ENCODE measurements at regions not wholly inside any gene's neighbourhood (a gene's known extent, or its start where the extent isn't known, plus 50 kb on each side); places are given as distances from the start of the nearest gene placed in this dataset.

DNA sequence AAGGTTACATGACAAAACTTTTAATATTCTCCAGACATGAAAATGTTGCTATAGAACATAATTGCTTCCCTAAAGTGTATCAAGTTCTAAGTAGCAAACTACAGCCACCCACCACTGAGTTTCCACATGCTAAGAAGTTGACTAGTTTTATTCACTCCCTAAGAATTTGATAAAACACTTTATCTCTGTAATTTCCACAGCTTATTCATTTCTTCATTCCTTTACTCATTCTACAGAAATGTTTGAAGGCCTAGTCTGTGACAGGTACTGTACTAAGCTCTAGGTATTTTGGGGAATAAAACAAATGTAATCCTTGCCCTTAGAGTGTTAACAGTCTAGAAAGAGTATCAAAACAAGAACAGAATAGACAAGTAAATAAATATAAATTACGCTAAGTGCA lies 101.8 kb upstream of the DIAPH3 start (continued):
- TF ChIP-seq CDX4 (CRISPR knock-in tag; IDR thresholded peaks at IDR 0.05; ENCODE audit: borderline replicate concordance) (no peak), MYBL2 (CRISPR knock-in tag; IDR thresholded peaks at IDR 0.05) (no peak)
- TF ChIP-seq, protein P1, sequence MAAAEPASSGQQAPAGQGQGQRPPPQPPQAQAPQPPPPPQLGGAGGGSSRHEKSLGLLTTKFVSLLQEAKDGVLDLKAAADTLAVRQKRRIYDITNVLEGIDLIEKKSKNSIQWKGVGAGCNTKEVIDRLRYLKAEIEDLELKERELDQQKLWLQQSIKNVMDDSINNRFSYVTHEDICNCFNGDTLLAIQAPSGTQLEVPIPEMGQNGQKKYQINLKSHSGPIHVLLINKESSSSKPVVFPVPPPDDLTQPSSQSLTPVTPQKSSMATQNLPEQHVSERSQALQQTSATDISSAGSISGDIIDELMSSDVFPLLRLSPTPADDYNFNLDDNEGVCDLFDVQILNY (CRISPR knock-in tag; IDR thresholded peaks at IDR 0.05): no peak

DNA sequence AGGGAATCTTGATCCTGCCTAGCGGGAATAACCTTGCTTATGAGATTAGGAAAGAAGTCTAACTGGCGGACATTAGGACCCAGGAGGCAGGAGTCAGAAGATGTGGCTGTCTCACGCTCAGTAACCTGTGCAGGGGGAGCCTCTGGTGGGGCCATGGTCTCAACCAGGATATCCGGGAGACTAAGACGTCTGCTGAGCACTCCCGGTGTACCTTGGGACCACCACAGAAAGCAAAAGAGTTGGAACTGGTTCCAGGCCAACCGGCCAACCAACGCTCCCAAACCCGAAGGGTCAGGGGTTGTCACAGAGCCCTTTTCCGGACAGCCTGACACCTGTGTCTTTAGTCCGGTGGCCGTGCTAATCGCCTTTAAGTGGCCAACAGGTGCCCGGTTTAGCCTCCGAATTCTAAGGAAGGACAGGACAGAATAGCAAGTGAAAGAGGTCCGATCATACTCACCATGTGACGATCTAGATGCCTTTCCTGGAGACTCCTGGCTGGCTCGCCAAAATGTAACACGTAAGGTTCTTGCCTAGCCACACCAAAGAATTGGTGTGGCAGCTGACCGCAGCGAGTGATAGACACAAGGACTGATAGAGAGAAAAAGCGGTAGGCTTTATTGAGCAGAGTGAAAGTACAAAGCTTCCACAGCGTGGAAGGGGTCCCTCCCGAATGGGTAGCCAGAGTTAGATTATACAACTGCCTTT lies 103.9 kb upstream of the DIAPH3 start:
- H3K27me3 Mint-ChIP-seq (ENCODE audit: low read depth): no peaks in the 10 kb centered on the region
- POLR2A ChIA-PET: no interaction called here
- CTCF ChIA-PET: no interaction called here
- no peak overlapping the region for H3K27ac Mint-ChIP-seq
- H3K36me3 Mint-ChIP-seq: peaks cover 6% of the 10 kb centered on the region
- peak; percentile 94 for ATAC-seq
- H3K4me1 Mint-ChIP-seq: peaks cover 21% of the 10 kb centered on the region
- H3K4me3 Mint-ChIP-seq: no peak overlapping the region
- TF ChIP-seq, protein P2, sequence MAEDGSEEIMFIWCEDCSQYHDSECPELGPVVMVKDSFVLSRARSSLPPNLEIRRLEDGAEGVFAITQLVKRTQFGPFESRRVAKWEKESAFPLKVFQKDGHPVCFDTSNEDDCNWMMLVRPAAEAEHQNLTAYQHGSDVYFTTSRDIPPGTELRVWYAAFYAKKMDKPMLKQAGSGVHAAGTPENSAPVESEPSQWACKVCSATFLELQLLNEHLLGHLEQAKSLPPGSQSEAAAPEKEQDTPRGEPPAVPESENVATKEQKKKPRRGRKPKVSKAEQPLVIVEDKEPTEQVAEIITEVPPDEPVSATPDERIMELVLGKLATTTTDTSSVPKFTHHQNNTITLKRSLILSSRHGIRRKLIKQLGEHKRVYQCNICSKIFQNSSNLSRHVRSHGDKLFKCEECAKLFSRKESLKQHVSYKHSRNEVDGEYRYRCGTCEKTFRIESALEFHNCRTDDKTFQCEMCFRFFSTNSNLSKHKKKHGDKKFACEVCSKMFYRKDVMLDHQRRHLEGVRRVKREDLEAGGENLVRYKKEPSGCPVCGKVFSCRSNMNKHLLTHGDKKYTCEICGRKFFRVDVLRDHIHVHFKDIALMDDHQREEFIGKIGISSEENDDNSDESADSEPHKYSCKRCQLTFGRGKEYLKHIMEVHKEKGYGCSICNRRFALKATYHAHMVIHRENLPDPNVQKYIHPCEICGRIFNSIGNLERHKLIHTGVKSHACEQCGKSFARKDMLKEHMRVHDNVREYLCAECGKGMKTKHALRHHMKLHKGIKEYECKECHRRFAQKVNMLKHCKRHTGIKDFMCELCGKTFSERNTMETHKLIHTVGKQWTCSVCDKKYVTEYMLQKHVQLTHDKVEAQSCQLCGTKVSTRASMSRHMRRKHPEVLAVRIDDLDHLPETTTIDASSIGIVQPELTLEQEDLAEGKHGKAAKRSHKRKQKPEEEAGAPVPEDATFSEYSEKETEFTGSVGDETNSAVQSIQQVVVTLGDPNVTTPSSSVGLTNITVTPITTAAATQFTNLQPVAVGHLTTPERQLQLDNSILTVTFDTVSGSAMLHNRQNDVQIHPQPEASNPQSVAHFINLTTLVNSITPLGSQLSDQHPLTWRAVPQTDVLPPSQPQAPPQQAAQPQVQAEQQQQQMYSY (CRISPR knock-in tag; IDR thresholded peaks at IDR 0.05): no peak
- TF ChIP-seq ZNF138 (CRISPR knock-in tag; conservative IDR thresholded peaks at IDR 0.05) (no peak), ETV6 (CRISPR knock-in tag; IDR thresholded peaks at IDR 0.05) (0 out of 2 replicates have a peak, but pooled peaks have one; percentile 51), SP1 (CRISPR knock-in tag; conservative IDR thresholded peaks at IDR 0.05) (0 out of 2 replicates have a peak, but pooled peaks have one; percentile 26), E2F1 (CRISPR knock-in tag; IDR thresholded peaks at IDR 0.05) (no peak), ELF4 (CRISPR knock-in tag; IDR thresholded peaks at IDR 0.05; ENCODE audit: low read depth) (no peak), TCF7 (CRISPR knock-in tag; IDR thresholded peaks at IDR 0.05; ENCODE audit: low read depth) (no peak), ZMAT4 (CRISPR knock-in tag; IDR thresholded peaks at IDR 0.05) (no peak), MYBL2 (CRISPR knock-in tag; IDR thresholded peaks at IDR 0.05) (0 out of 2 replicates have a peak, but pooled peaks have one; percentile 52), ZNF232 (CRISPR knock-in tag; IDR thresholded peaks at IDR 0.05) (no peak), NFE2L1 (CRISPR knock-in tag; IDR thresholded peaks at IDR 0.05) (no peak), ATF1 (CRISPR knock-in tag; IDR thresholded peaks at IDR 0.05) (no peak), IRF2 (CRISPR knock-in tag; IDR thresholded peaks at IDR 0.05; ENCODE audit: borderline replicate concordance, low read depth) (no peak), MLX (CRISPR knock-in tag; IDR thresholded peaks at IDR 0.05) (no peak), ZNF425 (CRISPR knock-in tag; conservative IDR thresholded peaks at IDR 0.05) (no peak)
- TF ChIP-seq, protein P3, sequence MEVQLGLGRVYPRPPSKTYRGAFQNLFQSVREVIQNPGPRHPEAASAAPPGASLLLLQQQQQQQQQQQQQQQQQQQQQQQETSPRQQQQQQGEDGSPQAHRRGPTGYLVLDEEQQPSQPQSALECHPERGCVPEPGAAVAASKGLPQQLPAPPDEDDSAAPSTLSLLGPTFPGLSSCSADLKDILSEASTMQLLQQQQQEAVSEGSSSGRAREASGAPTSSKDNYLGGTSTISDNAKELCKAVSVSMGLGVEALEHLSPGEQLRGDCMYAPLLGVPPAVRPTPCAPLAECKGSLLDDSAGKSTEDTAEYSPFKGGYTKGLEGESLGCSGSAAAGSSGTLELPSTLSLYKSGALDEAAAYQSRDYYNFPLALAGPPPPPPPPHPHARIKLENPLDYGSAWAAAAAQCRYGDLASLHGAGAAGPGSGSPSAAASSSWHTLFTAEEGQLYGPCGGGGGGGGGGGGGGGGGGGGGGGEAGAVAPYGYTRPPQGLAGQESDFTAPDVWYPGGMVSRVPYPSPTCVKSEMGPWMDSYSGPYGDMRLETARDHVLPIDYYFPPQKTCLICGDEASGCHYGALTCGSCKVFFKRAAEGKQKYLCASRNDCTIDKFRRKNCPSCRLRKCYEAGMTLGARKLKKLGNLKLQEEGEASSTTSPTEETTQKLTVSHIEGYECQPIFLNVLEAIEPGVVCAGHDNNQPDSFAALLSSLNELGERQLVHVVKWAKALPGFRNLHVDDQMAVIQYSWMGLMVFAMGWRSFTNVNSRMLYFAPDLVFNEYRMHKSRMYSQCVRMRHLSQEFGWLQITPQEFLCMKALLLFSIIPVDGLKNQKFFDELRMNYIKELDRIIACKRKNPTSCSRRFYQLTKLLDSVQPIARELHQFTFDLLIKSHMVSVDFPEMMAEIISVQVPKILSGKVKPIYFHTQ (CRISPR knock-in tag; IDR thresholded peaks at IDR 0.05): 0 out of 2 replicates have a peak, but pooled peaks have one; percentile 52
- H3K9me3 Mint-ChIP-seq: peaks cover 9% of the 10 kb centered on the region
- peak; percentile 45 for DNase-seq (ENCODE audit: low spot score)
